ENCODE measurements at regions not wholly inside any gene's neighbourhood (a gene's known extent, or its start where the extent isn't known, plus 50 kb on each side); places are given as distances from the start of the nearest gene placed in this dataset.

DNA sequence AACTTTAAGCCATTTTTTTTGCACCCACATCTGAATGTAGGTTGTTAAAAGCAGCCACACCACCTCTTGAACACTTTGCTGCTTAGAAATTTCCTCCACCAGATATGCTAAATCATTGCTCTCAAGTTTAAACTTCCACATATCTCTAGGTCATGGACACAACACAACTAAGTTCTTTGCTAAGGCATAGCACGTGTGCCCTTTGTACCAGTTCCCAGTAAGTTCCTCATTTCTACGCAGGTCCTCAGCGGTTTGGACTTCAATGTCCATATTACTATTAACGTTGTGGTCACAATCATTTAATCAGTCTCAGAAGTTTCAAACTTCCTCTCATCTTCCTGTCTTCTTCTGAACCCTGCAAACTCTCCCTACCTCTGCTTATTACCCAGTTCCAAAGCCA is 661.6 kb upstream of the PKN2 start (continued):
- TF ChIP-seq, protein P1, sequence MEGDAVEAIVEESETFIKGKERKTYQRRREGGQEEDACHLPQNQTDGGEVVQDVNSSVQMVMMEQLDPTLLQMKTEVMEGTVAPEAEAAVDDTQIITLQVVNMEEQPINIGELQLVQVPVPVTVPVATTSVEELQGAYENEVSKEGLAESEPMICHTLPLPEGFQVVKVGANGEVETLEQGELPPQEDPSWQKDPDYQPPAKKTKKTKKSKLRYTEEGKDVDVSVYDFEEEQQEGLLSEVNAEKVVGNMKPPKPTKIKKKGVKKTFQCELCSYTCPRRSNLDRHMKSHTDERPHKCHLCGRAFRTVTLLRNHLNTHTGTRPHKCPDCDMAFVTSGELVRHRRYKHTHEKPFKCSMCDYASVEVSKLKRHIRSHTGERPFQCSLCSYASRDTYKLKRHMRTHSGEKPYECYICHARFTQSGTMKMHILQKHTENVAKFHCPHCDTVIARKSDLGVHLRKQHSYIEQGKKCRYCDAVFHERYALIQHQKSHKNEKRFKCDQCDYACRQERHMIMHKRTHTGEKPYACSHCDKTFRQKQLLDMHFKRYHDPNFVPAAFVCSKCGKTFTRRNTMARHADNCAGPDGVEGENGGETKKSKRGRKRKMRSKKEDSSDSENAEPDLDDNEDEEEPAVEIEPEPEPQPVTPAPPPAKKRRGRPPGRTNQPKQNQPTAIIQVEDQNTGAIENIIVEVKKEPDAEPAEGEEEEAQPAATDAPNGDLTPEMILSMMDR (IDR thresholded peaks at IDR 0.05; ENCODE audit: low read depth, low read length, missing input control): no peak

DNA sequence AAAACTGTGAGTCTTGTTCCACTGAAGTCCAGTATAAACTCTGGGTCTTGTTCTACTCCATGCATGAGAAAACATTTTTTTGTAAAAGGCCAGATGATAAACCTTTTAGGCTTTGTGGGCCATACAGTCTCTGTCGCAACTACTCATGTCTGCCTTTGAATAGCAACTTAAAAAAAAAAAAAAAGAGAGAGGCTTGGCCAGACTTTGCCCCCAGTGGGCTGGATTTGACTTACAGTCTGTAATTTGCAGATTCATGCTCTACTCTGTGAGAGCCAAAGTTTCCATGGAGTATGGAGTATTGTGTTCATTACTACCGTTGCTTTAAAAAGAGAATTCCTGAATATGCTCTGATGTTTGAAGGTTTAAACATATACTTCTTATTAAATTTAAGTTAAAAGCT is 654.9 kb upstream of the PKN2 start:
- 34% methylated on average over 2 of the region's 2 CpGs for WGBS
- DNase-seq (ENCODE audit: low spot score): no peak
- Histone ChIP-seq H3K9me3 (ENCODE audit: control insufficient read depth in 4 of 4, low read length in 3 of 4) (no peaks in the 10 kb centered on the region), H3K9ac (ENCODE audit: low read depth in 1 of 2, low read length in 2 of 2) (no peak overlapping the region), H3K4me3 (ENCODE audit: low read depth in 1 of 3, low read length in 3 of 3) (no peak overlapping the region), H3K4me1 (ENCODE audit: control insufficient read depth in 4 of 4, insufficient read depth in 4 of 4, low read length in 3 of 4) (peaks cover 0 to 7% (median 0%) of the 10 kb centered on the region in 4 donors), H3K27me3 (ENCODE audit: control insufficient read depth in 4 of 4, insufficient read depth in 4 of 4, low read length in 3 of 4) (no peaks in the 10 kb centered on the region), H3K27ac (ENCODE audit: low read depth in 1 of 2, low read length in 2 of 2) (no peak overlapping the region), H3K36me3 (ENCODE audit: control insufficient read depth in 4 of 4, insufficient read depth in 3 of 4, low read depth in 1 of 4, low read length in 3 of 4) (no peaks in the 10 kb centered on the region)
- TF ChIP-seq, protein P1 (IDR thresholded peaks at IDR 0.05; ENCODE audit: low read depth, low read length, missing input control): no peak
- TF ChIP-seq, protein P2, sequence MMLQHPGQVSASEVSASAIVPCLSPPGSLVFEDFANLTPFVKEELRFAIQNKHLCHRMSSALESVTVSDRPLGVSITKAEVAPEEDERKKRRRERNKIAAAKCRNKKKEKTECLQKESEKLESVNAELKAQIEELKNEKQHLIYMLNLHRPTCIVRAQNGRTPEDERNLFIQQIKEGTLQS (IDR thresholded peaks at IDR 0.05): peak; percentile 32
- TF ChIP-seq RXRA (IDR thresholded peaks at IDR 0.05): peak; percentile 19 to 57
- no peak for TF ChIP-seq NR2F2 (IDR thresholded peaks at IDR 0.05)
- TF ChIP-seq, protein P3, sequence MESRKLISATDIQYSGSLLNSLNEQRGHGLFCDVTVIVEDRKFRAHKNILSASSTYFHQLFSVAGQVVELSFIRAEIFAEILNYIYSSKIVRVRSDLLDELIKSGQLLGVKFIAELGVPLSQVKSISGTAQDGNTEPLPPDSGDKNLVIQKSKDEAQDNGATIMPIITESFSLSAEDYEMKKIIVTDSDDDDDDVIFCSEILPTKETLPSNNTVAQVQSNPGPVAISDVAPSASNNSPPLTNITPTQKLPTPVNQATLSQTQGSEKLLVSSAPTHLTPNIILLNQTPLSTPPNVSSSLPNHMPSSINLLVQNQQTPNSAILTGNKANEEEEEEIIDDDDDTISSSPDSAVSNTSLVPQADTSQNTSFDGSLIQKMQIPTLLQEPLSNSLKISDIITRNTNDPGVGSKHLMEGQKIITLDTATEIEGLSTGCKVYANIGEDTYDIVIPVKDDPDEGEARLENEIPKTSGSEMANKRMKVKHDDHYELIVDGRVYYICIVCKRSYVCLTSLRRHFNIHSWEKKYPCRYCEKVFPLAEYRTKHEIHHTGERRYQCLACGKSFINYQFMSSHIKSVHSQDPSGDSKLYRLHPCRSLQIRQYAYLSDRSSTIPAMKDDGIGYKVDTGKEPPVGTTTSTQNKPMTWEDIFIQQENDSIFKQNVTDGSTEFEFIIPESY (IDR thresholded peaks at IDR 0.05): peak; percentile 65
- TF ChIP-seq YY1 (IDR thresholded peaks at IDR 0.05): peak; percentile 91
- TF ChIP-seq JUND (IDR thresholded peaks at IDR 0.05): peak; percentile 19 to 53
- TF ChIP-seq, protein P4, sequence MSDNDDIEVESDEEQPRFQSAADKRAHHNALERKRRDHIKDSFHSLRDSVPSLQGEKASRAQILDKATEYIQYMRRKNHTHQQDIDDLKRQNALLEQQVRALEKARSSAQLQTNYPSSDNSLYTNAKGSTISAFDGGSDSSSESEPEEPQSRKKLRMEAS (IDR thresholded peaks at IDR 0.05): no peak
- TF ChIP-seq EGR1 (IDR thresholded peaks at IDR 0.05; ENCODE audit: low read depth in 2 of 2): peak in 1 of 2 donors; percentile 26
- TF ChIP-seq FOXA1 (IDR thresholded peaks at IDR 0.05): no peak
- peak; percentile 94 for TF ChIP-seq SP1 (IDR thresholded peaks at IDR 0.05)
- peak; percentile 30 for TF ChIP-seq TAF1 (conservative IDR thresholded peaks at IDR 0.05)
- TF ChIP-seq, protein P5, sequence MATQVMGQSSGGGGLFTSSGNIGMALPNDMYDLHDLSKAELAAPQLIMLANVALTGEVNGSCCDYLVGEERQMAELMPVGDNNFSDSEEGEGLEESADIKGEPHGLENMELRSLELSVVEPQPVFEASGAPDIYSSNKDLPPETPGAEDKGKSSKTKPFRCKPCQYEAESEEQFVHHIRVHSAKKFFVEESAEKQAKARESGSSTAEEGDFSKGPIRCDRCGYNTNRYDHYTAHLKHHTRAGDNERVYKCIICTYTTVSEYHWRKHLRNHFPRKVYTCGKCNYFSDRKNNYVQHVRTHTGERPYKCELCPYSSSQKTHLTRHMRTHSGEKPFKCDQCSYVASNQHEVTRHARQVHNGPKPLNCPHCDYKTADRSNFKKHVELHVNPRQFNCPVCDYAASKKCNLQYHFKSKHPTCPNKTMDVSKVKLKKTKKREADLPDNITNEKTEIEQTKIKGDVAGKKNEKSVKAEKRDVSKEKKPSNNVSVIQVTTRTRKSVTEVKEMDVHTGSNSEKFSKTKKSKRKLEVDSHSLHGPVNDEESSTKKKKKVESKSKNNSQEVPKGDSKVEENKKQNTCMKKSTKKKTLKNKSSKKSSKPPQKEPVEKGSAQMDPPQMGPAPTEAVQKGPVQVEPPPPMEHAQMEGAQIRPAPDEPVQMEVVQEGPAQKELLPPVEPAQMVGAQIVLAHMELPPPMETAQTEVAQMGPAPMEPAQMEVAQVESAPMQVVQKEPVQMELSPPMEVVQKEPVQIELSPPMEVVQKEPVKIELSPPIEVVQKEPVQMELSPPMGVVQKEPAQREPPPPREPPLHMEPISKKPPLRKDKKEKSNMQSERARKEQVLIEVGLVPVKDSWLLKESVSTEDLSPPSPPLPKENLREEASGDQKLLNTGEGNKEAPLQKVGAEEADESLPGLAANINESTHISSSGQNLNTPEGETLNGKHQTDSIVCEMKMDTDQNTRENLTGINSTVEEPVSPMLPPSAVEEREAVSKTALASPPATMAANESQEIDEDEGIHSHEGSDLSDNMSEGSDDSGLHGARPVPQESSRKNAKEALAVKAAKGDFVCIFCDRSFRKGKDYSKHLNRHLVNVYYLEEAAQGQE (IDR thresholded peaks at IDR 0.05): peak; percentile 64
- no peak for TF ChIP-seq GABPA (IDR thresholded peaks at IDR 0.05 in 1 of 2, conservative IDR thresholded peaks at IDR 0.05 in 1 of 2)
- peak; percentile 92 to 94 for TF ChIP-seq HNF4A (conservative IDR thresholded peaks at IDR 0.05)
- TF ChIP-seq HNF4G (IDR thresholded peaks at IDR 0.05): peak; percentile 79
- TF ChIP-seq RAD21 (IDR thresholded peaks at IDR 0.05): peak; percentile 51 to 53
- TF ChIP-seq FOXA2 (IDR thresholded peaks at IDR 0.05): no peak
